A673 (cell line): ENCODE measurements at regions not wholly inside any gene's neighbourhood (a gene's known extent, or its start where the extent isn't known, plus 50 kb on each side); places are given as distances from the start of the nearest gene placed in this dataset.

Source experiments
- CTCF ChIP-seq: fragments of 300-800, 200-600 bp; sonication (generic); conservative IDR thresholded peaks from 2 replicates; pipeline ENCODE4 v1.5.1; 2017; ENCODE audit warnings: low read depth, mild to moderate bottlenecking, antibody characterized with exemption, low read length, moderate library complexity, mixed read lengths
- EZH2 ChIP-seq: fragments of 200-600 bp; sonication (generic); IDR thresholded peaks from 2 replicates; pipeline ENCODE4 v1.6.1; 2017; ENCODE audit warnings: borderline replicate concordance, low read depth, mild to moderate bottlenecking, mixed read lengths, antibody characterized with exemption, low read length; ENCODE audit not compliant: poor library complexity, severe bottlenecking

GRCh38 chr6:84835340-84835739 is 70.9 kb upstream of the TBX18 start:
- TF ChIP-seq EZH2: no peak
- no peak for TF ChIP-seq CTCF
